Fibroblast of skin of right quadriceps (primary cell): ENCODE measurements at regions not wholly inside any gene's neighbourhood (a gene's known extent, or its start where the extent isn't known, plus 50 kb on each side); places are given as distances from the start of the nearest gene placed in this dataset.
A peak's percentile ranks its signal among the peaks of the same experiment; 100 is the strongest.
"Not testable (repeated sequence)": the region's sequence is repeated elsewhere in the genome, so short reads cannot be mapped to it uniquely, and the experiment has no call there.

Source experiments
- DNase-seq: peaks from one replicate; pipeline ENCODE4 v3.0.0-alpha.2; 2013

DNA sequence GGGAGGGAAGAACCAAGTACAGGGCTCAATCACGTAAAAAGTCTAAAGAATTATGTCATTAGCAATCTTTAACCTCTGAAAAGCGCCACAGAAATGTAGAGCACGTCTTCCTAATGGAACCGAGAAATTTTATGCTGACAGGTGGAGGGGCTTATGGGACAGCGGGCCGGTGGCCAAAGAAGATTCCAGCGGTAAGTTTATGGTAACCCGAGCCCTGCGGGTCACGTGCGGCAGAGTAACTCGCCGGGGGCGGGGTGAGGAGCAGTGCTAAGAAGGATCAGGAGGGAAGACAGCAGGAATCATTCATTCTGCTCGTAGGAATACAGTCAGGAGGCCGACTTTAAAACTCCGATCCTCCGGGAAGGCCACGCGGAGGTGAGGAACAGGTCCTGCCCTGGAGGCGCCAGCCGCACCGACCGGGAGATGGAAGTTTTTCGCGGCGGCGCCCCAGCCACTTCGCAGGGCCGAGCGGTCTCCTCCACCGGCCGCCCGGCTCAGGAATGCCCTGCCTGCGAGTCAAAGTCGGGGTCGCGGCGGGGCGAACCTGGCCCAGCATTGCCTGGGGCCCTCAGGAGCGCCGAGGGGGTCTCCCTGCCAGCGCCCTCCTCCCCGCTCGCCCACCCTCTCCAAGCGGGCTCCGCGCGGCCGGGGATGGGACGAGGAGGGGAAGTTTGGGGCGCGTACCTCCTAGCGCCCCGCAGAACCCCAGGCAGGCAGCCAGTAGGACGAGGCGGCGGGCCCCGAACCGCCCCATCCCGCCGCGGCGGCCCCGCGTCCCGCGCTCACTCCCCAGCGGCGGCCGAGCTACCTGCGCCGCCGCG lies 101.8 kb downstream of the ESM1 start:
- peak; percentile 70 for DNase-seq

DNA sequence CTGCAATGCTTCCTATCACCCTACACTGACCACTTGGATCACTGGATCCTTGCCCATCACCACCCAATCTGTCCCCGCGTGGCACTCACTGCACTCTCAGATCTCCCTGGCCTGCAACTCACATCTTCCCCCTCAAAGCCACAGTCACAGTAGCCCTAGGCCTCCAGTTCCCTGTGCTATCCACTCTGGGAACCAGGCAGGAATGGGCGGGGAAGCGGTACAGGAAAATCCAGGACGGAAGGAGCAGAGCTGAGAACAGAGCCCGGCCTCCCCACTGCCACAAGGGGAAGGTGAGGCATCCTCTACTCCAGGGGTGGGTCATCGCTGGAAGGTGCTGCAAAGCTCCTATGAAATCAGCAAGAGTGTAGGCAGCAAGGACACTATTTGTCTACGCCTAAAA lies 102.6 kb downstream of the ESM1 start:
- DNase-seq = no peak

GRCh38 chr5:54882101-54882500 lies 103.3 kb downstream of the ESM1 start:
- no peak for DNase-seq

DNA sequence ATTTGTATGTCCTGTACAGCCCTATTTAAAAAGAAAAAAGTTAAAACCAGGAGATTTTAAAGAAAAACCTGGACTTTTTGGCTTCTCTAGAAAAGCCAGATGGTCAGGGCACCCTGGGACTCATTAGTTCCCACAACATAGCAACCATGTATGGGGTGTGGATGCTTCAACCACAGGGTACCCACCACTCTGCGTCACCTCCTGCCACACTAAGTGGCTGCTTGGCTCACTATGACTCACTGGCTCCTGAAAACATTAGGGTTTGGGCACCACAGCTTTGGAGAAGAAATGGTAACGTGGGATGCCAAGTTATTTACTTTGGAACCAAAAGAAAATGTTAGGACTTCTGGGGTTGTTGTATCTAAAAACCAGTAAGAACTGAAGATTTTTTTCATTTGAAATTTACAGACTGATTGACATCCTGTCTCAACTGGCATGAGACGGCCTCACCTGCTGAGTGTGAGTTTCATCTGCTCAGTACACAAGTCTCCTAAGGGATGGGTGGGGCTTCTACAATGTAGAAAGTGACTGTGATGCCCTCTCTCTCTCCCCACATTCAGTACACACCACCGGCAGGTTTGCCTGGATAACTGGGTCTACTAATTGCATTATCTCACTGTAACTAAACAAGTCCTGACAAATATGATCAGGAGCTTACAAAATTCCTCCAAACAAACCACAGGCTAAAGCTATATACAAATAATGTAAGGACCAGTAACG lies 103.9 kb downstream of the ESM1 start:
- DNase-seq = no peak

DNA sequence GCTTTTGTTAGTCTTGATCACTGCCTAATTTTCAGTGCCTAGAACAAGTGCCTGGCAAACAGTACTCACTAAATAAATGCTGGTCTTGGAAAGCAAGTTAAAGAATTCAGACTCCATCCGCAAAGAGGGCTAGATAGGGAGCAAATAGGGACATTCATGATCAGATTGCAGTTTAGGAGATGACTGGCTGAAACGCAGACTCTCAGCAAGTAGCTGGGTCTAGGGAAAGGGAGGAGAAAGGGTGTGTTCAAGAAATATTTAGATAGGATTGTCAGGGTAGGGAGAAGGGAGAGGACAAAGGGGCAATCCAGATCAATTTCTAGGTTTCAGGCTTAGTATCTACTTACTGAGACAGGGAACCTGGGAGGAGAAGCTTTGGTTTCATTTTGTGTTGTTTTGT lies 108.4 kb downstream of the ESM1 start:
- no peak for DNase-seq

GRCh38 chr5:54876556-54876955 lies 108.8 kb downstream of the ESM1 start:
- DNase-seq = no peak

GRCh38 chr5:54874337-54875021 lies 110.9 kb downstream of the ESM1 start:
- no peak for DNase-seq

DNA sequence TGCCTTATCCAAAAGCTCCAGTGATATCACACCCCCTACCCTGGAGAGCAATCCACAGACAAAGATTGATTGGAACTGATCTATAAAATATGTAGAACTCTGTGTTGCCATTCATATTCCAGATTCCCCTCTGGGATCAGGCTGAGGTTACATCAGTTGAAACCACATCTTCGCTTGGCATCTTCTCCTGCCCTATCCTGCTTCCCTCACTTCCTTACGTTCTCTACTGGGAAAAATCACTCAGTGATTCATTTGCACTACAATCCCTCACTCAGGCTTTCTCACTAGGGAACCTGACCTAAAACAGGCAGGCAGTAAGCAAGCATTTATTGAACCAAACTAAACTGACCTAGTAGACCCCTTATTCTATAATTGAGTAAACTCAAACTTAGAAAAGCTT lies 111.7 kb downstream of the ESM1 start:
- peak; percentile 51 for DNase-seq

- no peak for DNase-seq
These were observed 112.6 kb downstream of the ESM1 start for GRCh38 chr5:54872810-54873209.

DNA sequence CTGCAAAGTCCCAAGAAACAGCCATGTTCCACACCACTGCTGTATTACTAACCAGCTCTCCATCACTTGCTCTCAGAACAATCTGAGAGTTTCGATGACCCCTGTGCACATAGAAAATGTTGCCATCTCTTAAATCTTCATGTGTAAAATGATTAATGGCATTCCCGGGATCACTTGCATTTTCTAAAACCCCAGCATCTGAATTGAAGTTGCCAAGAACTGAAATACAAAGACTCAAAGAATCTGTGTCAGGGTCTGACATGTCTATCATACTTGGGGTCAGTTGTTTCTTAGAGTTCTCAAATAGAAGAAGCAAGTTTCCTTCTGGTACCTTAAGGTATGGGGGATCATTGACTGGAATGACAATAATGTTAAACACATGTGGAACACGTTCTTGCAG lies 115.1 kb downstream of the ESM1 start:
- peak; percentile 18 for DNase-seq

DNA sequence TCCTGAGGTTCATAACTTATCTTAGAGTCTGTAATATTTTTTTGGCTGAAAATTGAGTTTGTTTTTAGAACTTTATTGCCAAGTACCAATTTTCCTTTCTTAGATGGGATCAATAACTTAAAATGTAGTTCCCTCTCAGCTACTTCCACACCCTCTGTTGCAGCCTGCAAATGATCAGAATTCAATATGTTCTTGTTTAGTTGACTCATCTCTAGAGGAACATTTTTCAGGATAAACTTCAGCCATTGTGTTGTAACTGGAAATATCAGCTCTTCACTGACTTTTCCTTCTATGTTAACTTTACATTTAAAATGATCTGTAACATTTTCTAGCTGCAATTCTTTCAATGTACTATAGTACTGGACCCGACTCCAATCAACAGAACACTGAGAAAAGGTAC lies 115.7 kb downstream of the ESM1 start:
- DNase-seq = no peak

- DNase-seq = no peak
These were observed 116.6 kb downstream of the ESM1 start for GRCh38 chr5:54868511-54869483.

- peak; percentile 65 for DNase-seq
These were observed 118.0 kb downstream of the ESM1 start for GRCh38 chr5:54867310-54867944.

DNA sequence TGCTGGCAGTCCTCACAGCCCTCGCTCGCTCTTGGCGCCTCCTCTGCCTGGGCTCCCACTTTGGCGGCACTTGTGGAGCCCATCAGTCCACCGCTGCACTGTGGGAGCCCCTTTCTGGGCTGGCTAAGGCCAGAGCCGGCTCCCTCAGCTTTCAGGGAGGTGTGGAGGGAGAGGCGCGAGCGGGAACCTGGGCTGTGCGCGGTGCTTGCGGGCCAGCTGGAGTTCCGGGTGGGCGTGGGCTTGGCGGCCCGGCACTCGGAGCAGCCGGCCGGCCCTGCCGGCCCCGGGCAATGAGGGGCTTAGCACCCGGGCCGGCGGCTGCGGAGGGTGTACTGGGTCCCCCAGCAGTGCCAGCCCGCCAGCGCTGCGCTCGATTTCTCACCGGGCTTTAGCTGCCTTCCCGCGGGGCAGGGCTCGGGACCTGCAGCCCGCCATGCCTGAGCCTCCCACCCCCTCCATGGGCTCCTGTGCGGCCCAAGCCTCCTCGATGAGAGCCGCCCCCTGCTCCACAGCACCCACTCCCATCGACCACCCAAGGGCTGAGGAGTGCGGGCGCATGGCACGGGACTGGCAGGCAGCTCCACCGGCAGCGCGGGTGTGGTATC lies 120.4 kb downstream of the ESM1 start:
- not testable (repeated sequence) for DNase-seq

DNA sequence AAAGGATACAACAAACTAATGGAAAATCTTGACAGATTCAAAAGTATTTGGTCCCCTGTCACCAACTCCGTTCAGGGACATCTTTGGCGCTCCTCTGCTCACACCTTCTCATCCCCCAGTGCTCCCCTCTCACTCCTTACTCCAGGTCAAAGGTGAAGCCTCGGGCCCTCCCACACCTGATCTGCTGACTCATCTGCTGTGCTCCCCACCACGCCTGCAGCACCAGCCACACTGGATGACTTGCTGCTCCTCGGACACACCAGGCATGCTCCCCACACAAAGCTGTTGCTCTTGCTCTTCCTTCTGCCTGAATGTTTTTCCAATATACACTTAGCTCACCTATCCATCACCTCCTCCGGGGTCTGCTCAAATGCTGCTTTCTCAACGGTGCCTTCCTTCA lies 123.4 kb downstream of the ESM1 start:
- DNase-seq = no peak

DNA sequence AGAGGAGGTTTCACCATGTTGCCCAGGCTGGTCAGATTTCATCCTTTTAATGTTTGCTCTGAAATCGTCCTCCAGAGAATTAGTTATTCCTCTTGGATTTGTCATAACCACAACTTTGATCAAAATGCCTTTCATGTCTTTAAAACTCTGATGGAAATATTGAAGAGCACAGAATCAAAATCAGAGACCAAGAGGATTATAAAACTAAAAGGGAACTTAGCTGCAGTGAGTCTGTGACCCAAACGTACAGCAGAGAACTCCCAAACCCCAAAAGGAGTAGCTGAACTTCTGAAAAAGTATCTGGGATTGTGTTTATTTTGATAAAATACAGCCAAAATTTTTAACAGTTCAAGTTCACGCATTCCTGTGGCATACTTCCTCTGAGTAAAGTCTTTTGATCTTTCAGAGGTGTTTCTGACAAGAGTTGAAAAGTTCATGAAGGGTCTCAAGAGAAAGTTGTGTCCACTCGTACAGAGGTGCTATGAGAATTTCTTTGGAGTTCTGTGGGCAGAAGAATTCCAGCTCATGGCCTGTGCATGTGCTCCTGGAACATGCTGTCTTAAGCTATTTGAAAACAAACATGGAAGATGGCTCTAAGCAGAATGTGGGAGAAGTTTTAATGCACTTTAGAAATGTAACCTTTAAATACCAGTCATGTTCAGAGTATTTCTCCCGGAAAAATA lies 124.0 kb downstream of the ESM1 start:
- peak; percentile 58 for DNase-seq

DNA sequence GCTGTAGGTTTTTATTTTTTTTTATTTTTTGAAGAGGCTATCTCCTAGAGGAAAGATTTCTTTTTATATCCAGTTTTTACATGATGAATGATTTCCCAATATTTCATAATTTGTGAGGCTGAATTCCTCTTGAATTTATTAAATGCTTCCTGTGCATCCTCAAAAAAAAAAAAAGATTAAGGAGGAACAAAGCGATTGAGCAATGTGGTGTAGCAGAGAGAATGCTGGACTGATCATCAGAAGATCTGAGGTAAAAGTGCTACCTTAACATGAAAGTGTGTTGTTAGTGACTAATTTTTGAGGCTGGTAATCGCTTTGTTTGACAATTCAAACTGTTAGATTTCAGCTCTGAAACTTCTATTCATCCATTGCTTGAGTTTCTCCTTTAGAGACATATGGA lies 125.1 kb downstream of the ESM1 start:
- DNase-seq = peak; percentile 33

GRCh38 chr5:54859316-54859715 lies 126.1 kb downstream of the ESM1 start:
- DNase-seq = no peak

DNA sequence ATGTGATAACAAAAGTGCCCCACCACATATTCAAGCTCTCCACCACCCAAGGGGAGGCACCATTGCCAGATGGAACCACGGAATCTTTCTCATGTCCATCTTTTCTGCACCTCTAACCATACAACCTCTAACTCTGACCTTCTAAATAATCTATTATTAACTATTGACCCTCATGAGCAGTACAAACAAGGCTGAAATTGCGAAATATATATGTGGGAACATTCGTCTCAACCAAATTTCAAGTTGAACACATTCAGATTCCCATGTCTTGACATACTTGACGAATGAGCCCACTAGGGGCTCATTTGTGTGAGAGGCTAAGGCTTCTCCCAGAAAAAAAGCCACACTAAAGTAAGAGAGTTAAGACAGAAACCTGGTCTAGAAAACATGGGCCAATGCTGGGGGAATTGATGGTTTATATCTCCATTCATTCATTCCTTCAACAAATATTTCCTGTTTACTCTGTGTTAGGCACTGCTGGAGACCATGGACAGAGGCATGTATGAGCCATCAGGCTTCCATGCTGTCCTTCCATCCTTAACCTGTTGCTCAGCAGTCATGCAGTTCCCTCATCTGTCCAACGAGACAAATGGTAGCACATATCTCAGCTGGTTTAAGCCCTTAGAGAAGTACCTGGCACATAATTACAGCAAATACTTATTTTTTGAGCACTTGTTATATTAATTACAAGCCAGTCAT lies 130.4 kb downstream of the ESM1 start:
- DNase-seq = no peak

GRCh38 chr5:54852007-54852406 lies 133.4 kb downstream of the ESM1 start:
- DNase-seq = no peak
